ENCODE measurements at regions not wholly inside any gene's neighbourhood (a gene's known extent, or its start where the extent isn't known, plus 50 kb on each side); places are given as distances from the start of the nearest gene placed in this dataset.
"Not testable (repeated sequence)": the region's sequence is repeated elsewhere in the genome, so short reads cannot be mapped to it uniquely, and the experiment has no call there.

GRCh38 chr4:77446601-77447000 lies 159.0 kb upstream of the CXCL13 start:
- no peak for DNase-seq (ENCODE audit: low spot score)

- DNase-seq (ENCODE audit: low spot score) = peak; percentile 64
These were observed 156.4 kb upstream of the CXCL13 start for GRCh38 chr4:77449171-77449570.

GRCh38 chr4:77450006-77450405 lies 155.6 kb upstream of the CXCL13 start:
- no peak for DNase-seq (ENCODE audit: low spot score)

- no peak for DNase-seq (ENCODE audit: low spot score)
These were observed 154.1 kb upstream of the CXCL13 start for GRCh38 chr4:77451530-77451929.

- not testable (repeated sequence) for DNase-seq (ENCODE audit: low spot score)
These were observed 153.5 kb upstream of the CXCL13 start for GRCh38 chr4:77452117-77452516.

- no peak for DNase-seq (ENCODE audit: low spot score)
These were observed 151.7 kb upstream of the CXCL13 start for GRCh38 chr4:77453911-77454310.

- no peak for DNase-seq (ENCODE audit: low spot score)
These were observed 150.8 kb upstream of the CXCL13 start for GRCh38 chr4:77454858-77455257.

GRCh38 chr4:77464100-77464499 lies 141.5 kb upstream of the CXCL13 start:
- DNase-seq (ENCODE audit: low spot score) = not testable (repeated sequence)

GRCh38 chr4:77465271-77465670 lies 140.3 kb upstream of the CXCL13 start:
- DNase-seq (ENCODE audit: low spot score) = peak; percentile 48

- DNase-seq (ENCODE audit: low spot score) = no peak
These were observed 139.2 kb upstream of the CXCL13 start for GRCh38 chr4:77466430-77466829.

GRCh38 chr4:77471821-77472495 lies 133.7 kb upstream of the CXCL13 start:
- DNase-seq (ENCODE audit: low spot score) = no peak

GRCh38 chr4:77473509-77473908 lies 132.1 kb upstream of the CXCL13 start:
- DNase-seq (ENCODE audit: low spot score) = peak; percentile 14

- peak; percentile 30 for DNase-seq (ENCODE audit: low spot score)
These were observed 123.8 kb upstream of the CXCL13 start for GRCh38 chr4:77481856-77482255.

GRCh38 chr4:77488882-77489281 lies 116.7 kb upstream of the CXCL13 start:
- DNase-seq (ENCODE audit: low spot score) = no peak

GRCh38 chr4:77493120-77493752 lies 112.4 kb upstream of the CXCL13 start:
- DNase-seq (ENCODE audit: low spot score) = no peak

- no peak for DNase-seq (ENCODE audit: low spot score)
These were observed 111.6 kb upstream of the CXCL13 start for GRCh38 chr4:77493829-77494551.

- DNase-seq (ENCODE audit: low spot score) = no peak
These were observed 109.2 kb upstream of the CXCL13 start for GRCh38 chr4:77496457-77496856.

GRCh38 chr4:77500801-77501200 lies 104.8 kb upstream of the CXCL13 start:
- no peak for DNase-seq (ENCODE audit: low spot score)

GRCh38 chr4:77501240-77501639 lies 104.4 kb upstream of the CXCL13 start:
- no peak for DNase-seq (ENCODE audit: low spot score)

- DNase-seq (ENCODE audit: low spot score) = no peak
These were observed 103.8 kb upstream of the CXCL13 start for GRCh38 chr4:77501851-77502250.

- no peak for DNase-seq (ENCODE audit: low spot score)
These were observed 101.2 kb upstream of the CXCL13 start for GRCh38 chr4:77504407-77504806.

GRCh38 chr4:77505275-77505957 lies 100.2 kb upstream of the CXCL13 start:
- DNase-seq (ENCODE audit: low spot score) = no peak

GRCh38 chr4:77505958-77506319 lies 99.7 kb upstream of the CXCL13 start:
- no peak for DNase-seq (ENCODE audit: low spot score)
